Psoas muscle (tissue), 7 donors: ENCODE measurements at regions not wholly inside any gene's neighbourhood (a gene's known extent, or its start where the extent isn't known, plus 50 kb on each side); places are given as distances from the start of the nearest gene placed in this dataset.

ENCODE experiments used
- ATAC-seq, 4 donors: fragments of 200-7000 bp; cut with Tn5 transposase; one replicate each; pipeline ENCODE4 v1.9.1; 2020; ENCODE audit warnings: moderate library complexity in 3 of 4, mild to moderate bottlenecking in 2 of 4
- DNase-seq, 2 donors: peaks; one replicate each; pipeline ENCODE4 v3.0.0-alpha.2; 2020
- H3K27ac ChIP-seq: fragments of 200-600 bp; one replicate; pipeline ENCODE4 v1.8.0; 2022
- H3K27me3 ChIP-seq, 3 donors: fragments of 200-600 bp in 1 of 3; one replicate each; pipeline versions ENCODE4 v1.6.1 to v1.8.0; 2013 to 2022; ENCODE audit warnings: low read length in 2 of 3, mild to moderate bottlenecking in 2 of 3, moderate library complexity in 1 of 3; ENCODE audit not compliant: insufficient read depth in 3 of 3
- H3K36me3 ChIP-seq, 2 donors: fragments of 200-600 bp in 1 of 2; one replicate each; pipeline versions ENCODE4 v1.6.1 to v1.8.0; 2013 to 2022; ENCODE audit warnings: low read depth in 1 of 2, mild to moderate bottlenecking in 1 of 2, moderate library complexity in 1 of 2; ENCODE audit not compliant: insufficient read depth in 1 of 2
- H3K4me1 ChIP-seq: fragments of 200-600 bp; one replicate; pipeline ENCODE4 v1.8.0; 2022
- H3K4me3 ChIP-seq: fragments of 200-600 bp; one replicate; pipeline ENCODE4 v1.8.0; 2022; ENCODE audit warnings: mild to moderate bottlenecking
- H3K9me3 ChIP-seq: fragments of 200-600 bp; one replicate; pipeline ENCODE4 v1.8.0; 2022
- CTCF ChIP-seq: fragments of 200-600 bp; IDR thresholded peaks from one replicate; pipeline ENCODE4 v1.8.0; 2022; ENCODE audit warnings: antibody characterized with exemption
- WGBS, 3 donors: extraction: QIAGEN DNeasy Blood & Tissue Kit; methylation state at CpG; one replicate each; pipeline versions ENCODE4 v1.1.6 to v1.1.7; 2013; 5-methylcytosine and 5-hydroxymethylcytosine counted together
- intact Hi-C, 2 donors: fragments of 100-400 bp; cut with DNase I; formaldehyde crosslinking; loops; one replicate each; pipeline versions ENCODE4 v1.11.0 to v1.14.2; 2022
- donor health status: healthy with polysubstance abuse.
- donor health status: DM: no; HTN: no; CAD: no; lungs with moderate emphysema.
- donor health status: Bipolar disorder and iron deficiency.
- donor health status: healthy.
- donor health status: DM: yes; HTN: yes; CAD: no.
- donor health status: DM: no; HTN: no; CAD: no.
- donor health status: DM: yes; HTN: yes; CAD: no.

- Histone ChIP-seq H3K27me3 (no peaks in the 10 kb centered on the region), H3K36me3 (no peaks in the 10 kb centered on the region), H3K4me3 (no peak overlapping the region), H3K4me1 (no peaks in the 10 kb centered on the region), H3K9me3 (no peaks in the 10 kb centered on the region), H3K27ac (no peak overlapping the region)
- 70 to 92% (median 89%) methylated on average over 2 of the region's 2 CpGs for WGBS, 3 donors
- no peak for ATAC-seq
- no peak for DNase-seq
- no peak for TF ChIP-seq CTCF
- intact Hi-C loops, result no loop called here
Measured at GRCh38 chr7:79570903-79571302, 117.4 kb upstream of the MAGI2 start.

- TF ChIP-seq CTCF, result no peak
- H3K36me3 ChIP-seq, result no peaks in the 10 kb centered on the region
- no peak overlapping the region for H3K27ac ChIP-seq
- H3K27me3 ChIP-seq, result no peaks in the 10 kb centered on the region
- H3K9me3 ChIP-seq, result no peaks in the 10 kb centered on the region
- no peak for DNase-seq
- WGBS, 3 donors, result 89 to 99% (median 90%) methylated on average over 2 of the region's 2 CpGs
- H3K4me1 ChIP-seq, result no peaks in the 10 kb centered on the region
- no peak overlapping the region for H3K4me3 ChIP-seq
- intact Hi-C loops, result no loop called here
- ATAC-seq, result no peak
Measured at GRCh38 chr7:79563821-79564522, 110.5 kb upstream of the MAGI2 start.

GRCh38 chr7:79555571-79555970, 102.1 kb upstream of the MAGI2 start:
- no peak overlapping the region for H3K4me3 ChIP-seq
- H3K9me3 ChIP-seq, result no peaks in the 10 kb centered on the region
- no peaks in the 10 kb centered on the region for H3K4me1 ChIP-seq
- H3K27ac ChIP-seq, result no peak overlapping the region
- intact Hi-C loops, result no loop called here
- no peaks in the 10 kb centered on the region for H3K36me3 ChIP-seq
- WGBS, 3 donors, result 92 to 100% (median 97%) methylated on average over 1 of the region's 1 CpG
- DNase-seq (no peak), ATAC-seq (no peak)
- no peak for TF ChIP-seq CTCF
- no peaks in the 10 kb centered on the region for H3K27me3 ChIP-seq

GRCh38 chr7:79553811-79554555, 100.5 kb upstream of the MAGI2 start:
- Histone ChIP-seq H3K36me3 (no peaks in the 10 kb centered on the region), H3K9me3 (no peaks in the 10 kb centered on the region), H3K27ac (no peak overlapping the region), H3K4me1 (no peaks in the 10 kb centered on the region), H3K27me3 (no peaks in the 10 kb centered on the region), H3K4me3 (no peak overlapping the region)
- WGBS, 3 donors, result 82 to 87% (median 85%) methylated on average over 6 of the region's 6 CpGs
- no peak for ATAC-seq
- no peak for DNase-seq
- TF ChIP-seq CTCF, result no peak
- intact Hi-C loops, result no loop called here
